ENCODE measurements at regions not wholly inside any gene's neighbourhood (a gene's known extent, or its start where the extent isn't known, plus 50 kb on each side); places are given as distances from the start of the nearest gene placed in this dataset.

DNA sequence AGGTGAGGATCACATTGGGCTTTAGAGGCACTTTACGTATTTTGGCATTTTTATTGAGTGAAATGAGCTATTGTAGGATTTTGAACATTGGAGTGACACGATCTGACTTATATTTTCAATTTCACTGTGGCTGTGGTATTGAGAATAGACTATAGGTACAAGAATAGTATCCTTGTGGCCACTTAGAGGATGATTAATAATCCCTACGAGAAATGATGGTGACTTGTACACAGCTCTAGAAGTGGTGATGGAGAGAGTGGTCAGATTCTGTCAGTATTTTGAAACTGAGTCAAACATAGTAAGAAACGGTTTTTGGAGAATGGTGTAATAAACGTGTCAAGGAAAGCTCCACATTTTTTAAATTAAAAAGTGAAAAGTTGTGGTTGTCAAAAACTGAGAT, 494.7 kb downstream of the EPHA5 start:
- TF ChIP-seq, protein P1, sequence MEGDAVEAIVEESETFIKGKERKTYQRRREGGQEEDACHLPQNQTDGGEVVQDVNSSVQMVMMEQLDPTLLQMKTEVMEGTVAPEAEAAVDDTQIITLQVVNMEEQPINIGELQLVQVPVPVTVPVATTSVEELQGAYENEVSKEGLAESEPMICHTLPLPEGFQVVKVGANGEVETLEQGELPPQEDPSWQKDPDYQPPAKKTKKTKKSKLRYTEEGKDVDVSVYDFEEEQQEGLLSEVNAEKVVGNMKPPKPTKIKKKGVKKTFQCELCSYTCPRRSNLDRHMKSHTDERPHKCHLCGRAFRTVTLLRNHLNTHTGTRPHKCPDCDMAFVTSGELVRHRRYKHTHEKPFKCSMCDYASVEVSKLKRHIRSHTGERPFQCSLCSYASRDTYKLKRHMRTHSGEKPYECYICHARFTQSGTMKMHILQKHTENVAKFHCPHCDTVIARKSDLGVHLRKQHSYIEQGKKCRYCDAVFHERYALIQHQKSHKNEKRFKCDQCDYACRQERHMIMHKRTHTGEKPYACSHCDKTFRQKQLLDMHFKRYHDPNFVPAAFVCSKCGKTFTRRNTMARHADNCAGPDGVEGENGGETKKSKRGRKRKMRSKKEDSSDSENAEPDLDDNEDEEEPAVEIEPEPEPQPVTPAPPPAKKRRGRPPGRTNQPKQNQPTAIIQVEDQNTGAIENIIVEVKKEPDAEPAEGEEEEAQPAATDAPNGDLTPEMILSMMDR (IDR thresholded peaks at IDR 0.05): no peak
- no peak for TF ChIP-seq POLR2A (IDR thresholded peaks at IDR 0.05)
- TF ChIP-seq POLR2AphosphoS5 (IDR thresholded peaks at IDR 0.05; ENCODE audit: insufficient read depth in 1 of 2, low read depth in 1 of 2): no peak
- H3K36me3 ChIP-seq: no peaks in the 10 kb centered on the region
- H3K27ac ChIP-seq: no peak overlapping the region
- intact Hi-C loops (cut with DNase I): no loop called here
- no peak for DNase-seq (ENCODE audit: extremely low spot score in 2 of 2)
- H3K4me3 ChIP-seq: no peak overlapping the region
- no peaks in the 10 kb centered on the region for H3K4me1 ChIP-seq
- H3K27me3 ChIP-seq: no peaks in the 10 kb centered on the region
- H3K9me3 ChIP-seq: no peaks in the 10 kb centered on the region

DNA sequence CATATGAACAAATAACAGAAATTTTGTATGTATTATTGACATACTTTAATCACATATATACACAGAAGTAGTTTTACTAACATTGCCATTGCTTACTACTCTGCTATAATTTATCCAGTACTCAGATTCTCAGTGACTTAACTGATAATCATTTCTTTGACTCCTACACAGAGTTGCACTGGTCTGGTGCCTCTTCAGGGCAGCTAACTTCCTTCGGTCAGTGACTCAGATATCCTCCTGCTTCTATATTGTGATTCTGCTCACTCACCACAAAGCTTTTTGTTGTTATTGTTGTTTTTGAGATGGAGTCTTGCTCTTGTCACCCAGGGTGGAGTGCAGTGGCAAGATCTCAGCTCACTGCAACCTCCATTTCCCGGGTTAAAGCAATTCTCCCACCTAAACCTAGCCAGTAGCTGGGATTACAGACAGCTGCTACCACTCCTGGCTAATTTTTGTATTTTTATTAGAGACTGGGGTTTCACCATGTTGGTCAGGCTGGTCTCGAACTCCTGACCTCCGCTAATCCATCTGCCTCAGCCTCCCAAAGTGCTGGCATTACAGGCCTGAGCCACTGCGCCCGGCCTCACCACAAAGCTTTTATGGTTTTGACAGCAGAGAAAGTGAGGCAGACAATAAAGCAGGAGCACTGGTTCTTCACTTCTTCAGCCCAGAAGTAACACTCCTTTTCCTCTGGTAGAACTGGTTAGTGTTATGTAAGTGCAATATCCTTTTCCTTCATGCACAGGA, 499.3 kb downstream of the EPHA5 start:
- H3K4me1 ChIP-seq: no peaks in the 10 kb centered on the region
- TF ChIP-seq POLR2AphosphoS5 (IDR thresholded peaks at IDR 0.05; ENCODE audit: insufficient read depth in 1 of 2, low read depth in 1 of 2) (no peak), POLR2A (IDR thresholded peaks at IDR 0.05) (no peak)
- TF ChIP-seq, protein P1 (IDR thresholded peaks at IDR 0.05): no peak
- H3K27ac ChIP-seq: no peak overlapping the region
- no peak for DNase-seq (ENCODE audit: extremely low spot score in 2 of 2)
- H3K27me3 ChIP-seq: no peaks in the 10 kb centered on the region
- H3K36me3 ChIP-seq: no peaks in the 10 kb centered on the region
- intact Hi-C loops (cut with DNase I): no loop called here
- H3K4me3 ChIP-seq: no peak overlapping the region
- no peaks in the 10 kb centered on the region for H3K9me3 ChIP-seq

DNA sequence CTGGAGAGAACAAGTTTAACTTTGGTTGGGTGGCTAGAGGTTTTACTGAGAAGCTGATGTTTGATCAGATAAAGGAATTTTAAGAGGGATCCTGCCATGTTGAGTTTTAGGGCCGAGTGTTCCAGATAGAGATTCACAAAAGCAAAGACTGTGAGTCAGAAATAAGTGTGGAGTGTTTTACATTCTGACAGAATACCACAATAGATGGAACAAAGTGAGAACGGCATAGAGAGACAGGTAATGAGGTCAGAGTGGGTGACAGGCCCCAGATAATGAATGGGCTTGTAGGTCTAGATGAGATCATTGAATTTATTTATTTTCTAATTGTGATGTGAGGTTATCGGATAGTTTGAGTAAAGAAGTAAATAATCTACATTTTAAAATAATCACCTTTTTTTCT, 502.6 kb downstream of the EPHA5 start:
- TF ChIP-seq, protein P1 (IDR thresholded peaks at IDR 0.05): no peak
- TF ChIP-seq POLR2A (IDR thresholded peaks at IDR 0.05): no peak
- no peak for TF ChIP-seq POLR2AphosphoS5 (IDR thresholded peaks at IDR 0.05; ENCODE audit: insufficient read depth in 1 of 2, low read depth in 1 of 2)
- Histone ChIP-seq H3K9me3 (no peaks in the 10 kb centered on the region), H3K27ac (no peak overlapping the region), H3K4me3 (no peak overlapping the region), H3K4me1 (no peaks in the 10 kb centered on the region), H3K36me3 (no peaks in the 10 kb centered on the region), H3K27me3 (no peaks in the 10 kb centered on the region)
- no peak for DNase-seq (ENCODE audit: extremely low spot score in 2 of 2)
- intact Hi-C loops (cut with DNase I): no loop called here

DNA sequence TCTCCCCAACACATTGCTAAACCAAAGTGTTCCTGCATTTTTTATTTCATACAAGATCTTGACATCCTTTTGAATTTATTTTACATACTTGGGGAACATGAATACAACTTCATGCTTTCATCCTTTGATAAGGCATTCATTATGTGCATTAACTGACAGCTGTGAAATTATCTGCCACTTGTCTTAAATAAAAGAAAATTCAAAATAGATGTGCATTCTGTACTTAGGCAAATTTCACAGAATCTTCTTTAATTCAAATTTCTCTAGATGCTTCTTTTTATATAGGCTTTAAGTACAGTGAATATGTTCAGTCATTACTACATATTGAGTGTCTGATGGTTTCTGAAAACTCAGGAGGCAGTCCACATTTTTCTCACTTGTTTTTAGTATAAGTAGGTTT, 518.1 kb downstream of the EPHA5 start:
- Histone ChIP-seq H3K4me3 (no peak overlapping the region), H3K36me3 (no peaks in the 10 kb centered on the region), H3K4me1 (no peaks in the 10 kb centered on the region), H3K27ac (no peak overlapping the region), H3K9me3 (no peaks in the 10 kb centered on the region), H3K27me3 (no peaks in the 10 kb centered on the region)
- TF ChIP-seq POLR2A (IDR thresholded peaks at IDR 0.05): no peak
- TF ChIP-seq POLR2AphosphoS5 (IDR thresholded peaks at IDR 0.05; ENCODE audit: insufficient read depth in 1 of 2, low read depth in 1 of 2): no peak
- TF ChIP-seq, protein P1 (IDR thresholded peaks at IDR 0.05): no peak
- DNase-seq (ENCODE audit: extremely low spot score in 2 of 2): no peak
- intact Hi-C loops (cut with DNase I): no loop called here

DNA sequence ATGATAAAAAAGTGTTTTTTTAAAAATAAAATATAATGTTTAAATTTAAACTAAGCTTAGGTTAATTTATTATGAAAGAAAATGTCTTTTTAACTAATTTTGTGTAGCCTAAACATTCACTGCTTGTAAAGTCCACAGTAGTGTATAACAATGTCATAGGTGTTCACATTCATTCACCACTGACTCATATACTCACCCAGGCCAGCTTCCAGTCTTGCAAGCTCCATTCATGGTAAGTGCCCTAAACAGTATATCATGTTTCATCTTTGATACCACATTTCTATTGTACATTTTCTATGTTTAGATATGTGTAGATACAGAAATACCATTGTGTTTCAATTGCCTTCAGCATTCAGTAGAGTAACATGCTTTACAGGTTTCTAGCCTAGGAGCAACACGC, 530.3 kb downstream of the EPHA5 start:
- no peak for DNase-seq (ENCODE audit: extremely low spot score in 2 of 2)
- Histone ChIP-seq H3K27ac (no peak overlapping the region), H3K4me3 (no peak overlapping the region), H3K27me3 (no peaks in the 10 kb centered on the region), H3K4me1 (no peaks in the 10 kb centered on the region), H3K36me3 (no peaks in the 10 kb centered on the region), H3K9me3 (no peaks in the 10 kb centered on the region)
- intact Hi-C loops (cut with DNase I): no loop called here
- TF ChIP-seq, protein P1 (IDR thresholded peaks at IDR 0.05): no peak
- no peak for TF ChIP-seq POLR2AphosphoS5 (IDR thresholded peaks at IDR 0.05; ENCODE audit: insufficient read depth in 1 of 2, low read depth in 1 of 2)
- no peak for TF ChIP-seq POLR2A (IDR thresholded peaks at IDR 0.05)

All from vagina (tissue), 2 donors.